ENCODE measurements at regions not wholly inside any gene's neighbourhood (a gene's known extent, or its start where the extent isn't known, plus 50 kb on each side); places are given as distances from the start of the nearest gene placed in this dataset.

DNA sequence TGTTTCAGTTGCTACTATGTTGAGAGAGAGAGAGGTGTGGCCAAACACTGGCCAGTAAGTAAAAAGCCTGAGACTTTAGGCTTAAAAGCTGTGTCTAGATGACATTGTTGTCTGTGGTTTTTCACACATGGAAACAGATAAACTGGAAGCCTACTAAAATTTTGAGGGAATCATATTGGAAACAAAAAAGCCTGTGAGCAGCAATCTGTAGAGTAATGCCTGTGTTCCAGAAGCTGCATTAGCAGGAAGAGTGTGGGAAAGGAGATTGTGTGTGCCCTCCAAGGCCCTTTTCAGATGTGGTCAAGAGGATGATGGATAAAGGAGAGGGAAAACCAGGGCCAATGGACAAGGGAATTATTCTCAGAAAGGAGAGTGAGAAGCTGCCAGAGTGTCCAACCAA, 236.3 kb upstream of the SPRED2 start:
- H3K27ac ChIP-seq (replicated peaks): no peak overlapping the region
- H3K4me3 ChIP-seq (replicated peaks; ENCODE audit: insufficient read depth, low read length): no peak overlapping the region
- no peak for DNase-seq (ENCODE audit: low read depth in 1 of 2, low spot score in 1 of 2)
- TF ChIP-seq SPI1 (IDR thresholded peaks at IDR 0.05; ENCODE audit: borderline replicate concordance, low read depth) (no peak), GABPA (IDR thresholded peaks at IDR 0.05; ENCODE audit: low read depth) (no peak), POLR2AphosphoS5 (IDR thresholded peaks at IDR 0.05; ENCODE audit: low read depth) (no peak)
- TF ChIP-seq, protein P1, sequence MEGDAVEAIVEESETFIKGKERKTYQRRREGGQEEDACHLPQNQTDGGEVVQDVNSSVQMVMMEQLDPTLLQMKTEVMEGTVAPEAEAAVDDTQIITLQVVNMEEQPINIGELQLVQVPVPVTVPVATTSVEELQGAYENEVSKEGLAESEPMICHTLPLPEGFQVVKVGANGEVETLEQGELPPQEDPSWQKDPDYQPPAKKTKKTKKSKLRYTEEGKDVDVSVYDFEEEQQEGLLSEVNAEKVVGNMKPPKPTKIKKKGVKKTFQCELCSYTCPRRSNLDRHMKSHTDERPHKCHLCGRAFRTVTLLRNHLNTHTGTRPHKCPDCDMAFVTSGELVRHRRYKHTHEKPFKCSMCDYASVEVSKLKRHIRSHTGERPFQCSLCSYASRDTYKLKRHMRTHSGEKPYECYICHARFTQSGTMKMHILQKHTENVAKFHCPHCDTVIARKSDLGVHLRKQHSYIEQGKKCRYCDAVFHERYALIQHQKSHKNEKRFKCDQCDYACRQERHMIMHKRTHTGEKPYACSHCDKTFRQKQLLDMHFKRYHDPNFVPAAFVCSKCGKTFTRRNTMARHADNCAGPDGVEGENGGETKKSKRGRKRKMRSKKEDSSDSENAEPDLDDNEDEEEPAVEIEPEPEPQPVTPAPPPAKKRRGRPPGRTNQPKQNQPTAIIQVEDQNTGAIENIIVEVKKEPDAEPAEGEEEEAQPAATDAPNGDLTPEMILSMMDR (IDR thresholded peaks at IDR 0.05; ENCODE audit: insufficient read depth, low read length): no peak
- TF ChIP-seq, protein P2, sequence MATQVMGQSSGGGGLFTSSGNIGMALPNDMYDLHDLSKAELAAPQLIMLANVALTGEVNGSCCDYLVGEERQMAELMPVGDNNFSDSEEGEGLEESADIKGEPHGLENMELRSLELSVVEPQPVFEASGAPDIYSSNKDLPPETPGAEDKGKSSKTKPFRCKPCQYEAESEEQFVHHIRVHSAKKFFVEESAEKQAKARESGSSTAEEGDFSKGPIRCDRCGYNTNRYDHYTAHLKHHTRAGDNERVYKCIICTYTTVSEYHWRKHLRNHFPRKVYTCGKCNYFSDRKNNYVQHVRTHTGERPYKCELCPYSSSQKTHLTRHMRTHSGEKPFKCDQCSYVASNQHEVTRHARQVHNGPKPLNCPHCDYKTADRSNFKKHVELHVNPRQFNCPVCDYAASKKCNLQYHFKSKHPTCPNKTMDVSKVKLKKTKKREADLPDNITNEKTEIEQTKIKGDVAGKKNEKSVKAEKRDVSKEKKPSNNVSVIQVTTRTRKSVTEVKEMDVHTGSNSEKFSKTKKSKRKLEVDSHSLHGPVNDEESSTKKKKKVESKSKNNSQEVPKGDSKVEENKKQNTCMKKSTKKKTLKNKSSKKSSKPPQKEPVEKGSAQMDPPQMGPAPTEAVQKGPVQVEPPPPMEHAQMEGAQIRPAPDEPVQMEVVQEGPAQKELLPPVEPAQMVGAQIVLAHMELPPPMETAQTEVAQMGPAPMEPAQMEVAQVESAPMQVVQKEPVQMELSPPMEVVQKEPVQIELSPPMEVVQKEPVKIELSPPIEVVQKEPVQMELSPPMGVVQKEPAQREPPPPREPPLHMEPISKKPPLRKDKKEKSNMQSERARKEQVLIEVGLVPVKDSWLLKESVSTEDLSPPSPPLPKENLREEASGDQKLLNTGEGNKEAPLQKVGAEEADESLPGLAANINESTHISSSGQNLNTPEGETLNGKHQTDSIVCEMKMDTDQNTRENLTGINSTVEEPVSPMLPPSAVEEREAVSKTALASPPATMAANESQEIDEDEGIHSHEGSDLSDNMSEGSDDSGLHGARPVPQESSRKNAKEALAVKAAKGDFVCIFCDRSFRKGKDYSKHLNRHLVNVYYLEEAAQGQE (IDR thresholded peaks at IDR 0.05; ENCODE audit: insufficient replicate concordance, low read depth): no peak
- no peaks in the 10 kb centered on the region for H3K27me3 ChIP-seq (ENCODE audit: insufficient read depth, poor library complexity, severe bottlenecking)

DNA sequence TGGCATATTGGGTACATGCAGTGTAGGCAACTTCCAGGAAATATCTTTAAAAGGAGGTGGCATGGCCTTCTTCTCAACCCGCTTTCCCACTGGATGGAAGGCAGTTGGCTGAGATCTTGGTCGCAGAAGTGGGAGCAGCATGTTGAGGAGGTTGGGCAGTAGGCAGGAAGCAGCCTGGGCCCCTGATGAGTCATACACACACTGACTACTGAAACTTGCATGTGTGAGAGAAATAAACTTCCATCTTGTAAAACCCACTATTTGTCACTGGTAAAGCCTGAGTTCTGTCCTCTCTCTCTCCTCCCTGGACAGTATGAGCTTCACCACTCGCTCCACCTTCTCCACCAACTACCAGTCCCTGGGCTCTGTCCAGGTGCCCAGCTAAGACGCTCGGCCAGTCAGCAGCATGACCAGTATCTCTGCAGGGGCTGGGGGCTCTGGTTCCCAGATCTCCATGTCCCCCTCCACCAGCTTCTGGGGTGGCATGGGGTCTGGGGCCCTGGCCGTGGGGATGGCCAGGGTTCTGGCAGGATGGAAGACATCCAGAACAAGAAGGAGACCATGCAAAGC, 233.8 kb upstream of the SPRED2 start:
- peaks cover 3% of the 10 kb centered on the region for H3K27me3 ChIP-seq (ENCODE audit: insufficient read depth, poor library complexity, severe bottlenecking)
- peak in 1 of 2 experiments; percentile 35 for DNase-seq (ENCODE audit: low read depth in 1 of 2, low spot score in 1 of 2)
- TF ChIP-seq SPI1 (IDR thresholded peaks at IDR 0.05; ENCODE audit: borderline replicate concordance, low read depth) (no peak), GABPA (IDR thresholded peaks at IDR 0.05; ENCODE audit: low read depth) (no peak)
- TF ChIP-seq, protein P2 (IDR thresholded peaks at IDR 0.05; ENCODE audit: insufficient replicate concordance, low read depth): no peak
- TF ChIP-seq, protein P1 (IDR thresholded peaks at IDR 0.05; ENCODE audit: insufficient read depth, low read length): no peak
- H3K4me3 ChIP-seq (replicated peaks; ENCODE audit: insufficient read depth, low read length): no peak overlapping the region
- no peak overlapping the region for H3K27ac ChIP-seq (replicated peaks)

DNA sequence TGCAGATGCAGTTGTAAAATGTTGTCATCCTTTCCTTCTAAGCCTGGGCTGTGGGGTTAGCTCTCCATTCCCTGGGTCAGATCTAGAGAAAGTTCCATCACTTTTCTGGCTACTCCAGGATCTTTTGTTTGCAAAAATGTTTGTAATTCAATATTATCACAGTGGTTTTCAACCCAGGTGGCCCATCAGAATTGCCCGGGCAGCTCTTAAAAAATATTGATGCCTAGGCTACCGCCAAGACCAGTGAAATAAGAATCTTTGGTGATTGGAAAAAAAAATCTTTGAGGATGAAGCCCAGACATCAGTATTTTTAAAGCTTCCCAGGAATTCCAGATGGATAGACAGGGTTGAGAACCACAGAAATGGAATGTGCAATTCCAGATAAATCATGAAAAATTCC, 232.5 kb upstream of the SPRED2 start:
- no peak overlapping the region for H3K27ac ChIP-seq (replicated peaks)
- TF ChIP-seq GABPA (IDR thresholded peaks at IDR 0.05; ENCODE audit: low read depth): no peak
- TF ChIP-seq, protein P1 (IDR thresholded peaks at IDR 0.05; ENCODE audit: insufficient read depth, low read length): no peak
- TF ChIP-seq POLR2AphosphoS5 (IDR thresholded peaks at IDR 0.05; ENCODE audit: low read depth): no peak
- TF ChIP-seq, protein P2 (IDR thresholded peaks at IDR 0.05; ENCODE audit: insufficient replicate concordance, low read depth): no peak
- TF ChIP-seq SPI1 (IDR thresholded peaks at IDR 0.05; ENCODE audit: borderline replicate concordance, low read depth): no peak
- peaks cover 3% of the 10 kb centered on the region for H3K27me3 ChIP-seq (ENCODE audit: insufficient read depth, poor library complexity, severe bottlenecking)
- DNase-seq (ENCODE audit: low read depth in 1 of 2, low spot score in 1 of 2): no peak
- H3K4me3 ChIP-seq (replicated peaks; ENCODE audit: insufficient read depth, low read length): no peak overlapping the region

Measured in HL-60 (cell line).